Naive thymus-derived CD4-positive, alpha-beta T cell (primary cell): ENCODE measurements at regions not wholly inside any gene's neighbourhood (a gene's known extent, or its start where the extent isn't known, plus 50 kb on each side); places are given as distances from the start of the nearest gene placed in this dataset.

Experiments
- ATAC-seq: fragments of 150-1000 bp; cut with Tn5 transposase; 2 replicates; pipeline ENCODE4 v1.10.0; 2021; ENCODE audit warnings: mild to moderate bottlenecking, moderate library complexity
- CTCF ChIA-PET: fragments of 350-600 bp; sonication (Branson Sonifier 250); formaldehyde crosslinking; loops from one replicate; lab custom pipeline; 2021; ENCODE audit warnings: antibody characterized with exemption; lab: Charles Lee
- POLR2A ChIA-PET: fragments of 350-600 bp; sonication (Branson Sonifier 250); formaldehyde crosslinking; loops from one replicate; lab custom pipeline; 2021; ENCODE audit warnings: antibody characterized with exemption, inconsistent platforms; lab: Charles Lee
- DNase-seq, 9 donors: peaks; one replicate each; pipeline versions ENCODE4 v3.0.0 to v3.0.0-alpha.2; 2020 to 2022; ENCODE audit warnings: mixed read lengths in 1 of 9
- H3K27ac ChIP-seq: one replicate; pipeline ENCODE4 v1.7.0; 2013; ENCODE audit warnings: mild to moderate bottlenecking, low read depth, low read length, moderate library complexity
- H3K27me3 ChIP-seq, 2 donors: one replicate each; pipeline ENCODE4 v1.7.0; 2013; ENCODE audit warnings: low read length in 2 of 2, mild to moderate bottlenecking in 2 of 2, moderate library complexity in 2 of 2; ENCODE audit not compliant: control insufficient read depth in 2 of 2, insufficient read depth in 2 of 2
- H3K36me3 ChIP-seq, 3 experiments: 1 replicate in 2 of 3; 2 replicates in 1 of 3; pipeline ENCODE4 v1.7.0; 2013; ENCODE audit warnings: low read length in 3 of 3, mild to moderate bottlenecking in 3 of 3, moderate library complexity in 1 of 3; ENCODE audit not compliant: insufficient read depth in 3 of 3, control insufficient read depth in 2 of 3
- H3K4me1 ChIP-seq, 2 donors: one replicate each; pipeline ENCODE4 v1.7.0; 2013; ENCODE audit warnings: low read length in 2 of 2, mild to moderate bottlenecking in 2 of 2, moderate library complexity in 1 of 2; ENCODE audit not compliant: control insufficient read depth in 2 of 2, insufficient read depth in 2 of 2
- H3K4me3 ChIP-seq: 2 replicates; pipeline ENCODE4 v1.7.0; 2013; ENCODE audit warnings: mild to moderate bottlenecking, low read length
- H3K9me3 ChIP-seq, 3 experiments: 1 replicate in 2 of 3; 2 replicates in 1 of 3; pipeline ENCODE4 v1.7.0; 2013; ENCODE audit warnings: low read length in 3 of 3; ENCODE audit not compliant: control insufficient read depth in 2 of 3
- H3K27ac Mint-ChIP-seq, 9 donors: one replicate each; pipeline ENCODE4 v1.8.0; 2020 to 2022; ENCODE audit warnings: mixed read lengths in 9 of 9, mild to moderate bottlenecking in 8 of 9, moderate library complexity in 5 of 9, inconsistent platforms in 2 of 9
- H3K27me3 Mint-ChIP-seq, 5 donors: one replicate each; pipeline ENCODE4 v1.8.0; 2021 to 2022; ENCODE audit warnings: mixed read lengths in 5 of 5, mild to moderate bottlenecking in 1 of 5
- H3K36me3 Mint-ChIP-seq, 5 donors: one replicate each; pipeline ENCODE4 v1.8.0; 2020 to 2022; ENCODE audit warnings: mixed read lengths in 5 of 5, mild to moderate bottlenecking in 3 of 5, inconsistent platforms in 1 of 5
- H3K4me1 Mint-ChIP-seq, 7 donors: one replicate each; pipeline ENCODE4 v1.8.0; 2020 to 2022; ENCODE audit warnings: mixed read lengths in 7 of 7, mild to moderate bottlenecking in 3 of 7, inconsistent platforms in 1 of 7
- H3K4me3 Mint-ChIP-seq, 10 donors: one replicate each; pipeline ENCODE4 v1.8.0; 2020 to 2022; ENCODE audit warnings: mild to moderate bottlenecking in 10 of 10, mixed read lengths in 10 of 10, moderate library complexity in 6 of 10, inconsistent platforms in 2 of 10
- H3K9me3 Mint-ChIP-seq, 11 donors: one replicate each; pipeline ENCODE4 v1.8.0; 2020 to 2022; ENCODE audit warnings: mixed read lengths in 11 of 11, mild to moderate bottlenecking in 4 of 11, inconsistent platforms in 1 of 11, moderate library complexity in 1 of 11
- intact Hi-C, 2 donors: fragments of 100-400 bp; cut with micrococcal nuclease; formaldehyde crosslinking; loops; one replicate each; pipeline ENCODE4 v1.15.1; 2023

DNA sequence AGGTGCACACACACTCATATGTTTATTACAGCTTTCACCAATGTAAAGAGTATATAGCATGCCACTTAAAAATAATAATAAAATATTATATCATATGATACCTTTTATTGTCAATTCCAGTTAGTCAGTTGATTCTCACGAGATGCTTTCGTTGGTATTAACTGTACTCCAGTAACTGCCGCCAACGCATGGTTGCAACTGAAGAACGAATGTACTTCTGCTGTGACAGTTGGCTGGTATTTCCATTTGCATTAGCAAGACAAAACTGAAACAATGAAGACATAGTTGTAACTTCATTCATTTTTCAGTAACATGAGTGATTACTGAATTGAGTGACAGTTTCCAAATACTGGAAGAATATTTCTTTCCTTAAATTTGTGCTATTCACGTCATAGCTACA lies 70.5 kb upstream of the PRKCQ start:
- POLR2A ChIA-PET = interaction anchor here (1.3 kb wide), 1 partner anchor 70 kb away, joined by 3 read pairs; no protein-coding TSS in a partner anchor
- no peak overlapping the region for H3K27ac Mint-ChIP-seq
- intact Hi-C loops = no loop called here
- H3K4me1 Mint-ChIP-seq = peaks cover 0 to 41% (median 6%) of the 10 kb centered on the region in 7 donors
- Histone ChIP-seq H3K4me3 (no peak overlapping the region), H3K9me3 (no peaks in the 10 kb centered on the region), H3K27me3 (no peaks in the 10 kb centered on the region), H3K36me3 (no peaks in the 10 kb centered on the region), H3K27ac (no peak overlapping the region), H3K4me1 (no peaks in the 10 kb centered on the region)
- no peak for ATAC-seq
- peaks cover 0 to 1% (median 0%) of the 10 kb centered on the region in 11 donors for H3K9me3 Mint-ChIP-seq
- peaks cover 0 to 5% (median 0%) of the 10 kb centered on the region in 5 donors for H3K36me3 Mint-ChIP-seq
- H3K4me3 Mint-ChIP-seq = no peak overlapping the region
- H3K27me3 Mint-ChIP-seq = peaks cover 0 to 3% (median 0%) of the 10 kb centered on the region in 5 donors
- DNase-seq = no peak
- CTCF ChIA-PET = interaction anchor here (1.0 to 3.4 kb wide), 3 partner anchors 49 to 205 kb away, joined by 3 to 15 read pairs (median 3); no protein-coding TSS in a partner anchor

DNA sequence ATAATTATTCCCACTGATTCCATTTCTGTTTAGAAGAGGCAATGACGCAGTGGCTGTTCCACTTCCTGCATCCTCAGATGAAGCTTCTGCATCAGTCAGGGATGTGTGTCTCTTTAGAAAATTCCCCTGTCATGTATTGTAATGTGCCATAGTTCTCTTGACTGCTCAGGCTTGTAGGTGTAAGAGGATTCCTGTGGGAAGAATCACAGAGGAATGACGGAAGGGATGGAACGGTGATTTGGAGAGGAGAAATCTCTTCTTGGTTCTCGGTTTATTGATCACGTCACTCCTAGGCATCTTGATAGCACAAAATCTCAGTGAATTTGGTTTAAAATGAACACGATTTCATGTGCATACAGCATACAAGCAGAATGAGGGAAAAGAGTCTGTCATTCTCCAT lies 69.8 kb upstream of the PRKCQ start:
- Histone ChIP-seq H3K9me3 (no peaks in the 10 kb centered on the region), H3K27ac (no peak overlapping the region), H3K4me1 (no peaks in the 10 kb centered on the region), H3K4me3 (no peak overlapping the region), H3K27me3 (no peaks in the 10 kb centered on the region), H3K36me3 (no peaks in the 10 kb centered on the region)
- Mint-ChIP-seq H3K4me1 (peaks cover 0 to 45% (median 10%) of the 10 kb centered on the region in 7 donors), H3K27ac (no peak overlapping the region), H3K27me3 (peaks cover 0 to 3% (median 0%) of the 10 kb centered on the region in 5 donors), H3K9me3 (peaks cover 0 to 1% (median 0%) of the 10 kb centered on the region in 11 donors), H3K36me3 (peaks cover 0 to 4% (median 0%) of the 10 kb centered on the region in 5 donors), H3K4me3 (no peak overlapping the region)
- DNase-seq (no peak), ATAC-seq (no peak)
- POLR2A ChIA-PET = no interaction called here
- CTCF ChIA-PET = interaction anchor here (1.6 to 3.4 kb wide), 2 partner anchors 49 to 204 kb away, joined by 3 to 15 read pairs; no protein-coding TSS in a partner anchor
- intact Hi-C loops = loop anchor here in 1 of 2 donors (2.0 kb wide), 2 partner anchors 15 to 39 kb away; no protein-coding TSS in a partner anchor

DNA sequence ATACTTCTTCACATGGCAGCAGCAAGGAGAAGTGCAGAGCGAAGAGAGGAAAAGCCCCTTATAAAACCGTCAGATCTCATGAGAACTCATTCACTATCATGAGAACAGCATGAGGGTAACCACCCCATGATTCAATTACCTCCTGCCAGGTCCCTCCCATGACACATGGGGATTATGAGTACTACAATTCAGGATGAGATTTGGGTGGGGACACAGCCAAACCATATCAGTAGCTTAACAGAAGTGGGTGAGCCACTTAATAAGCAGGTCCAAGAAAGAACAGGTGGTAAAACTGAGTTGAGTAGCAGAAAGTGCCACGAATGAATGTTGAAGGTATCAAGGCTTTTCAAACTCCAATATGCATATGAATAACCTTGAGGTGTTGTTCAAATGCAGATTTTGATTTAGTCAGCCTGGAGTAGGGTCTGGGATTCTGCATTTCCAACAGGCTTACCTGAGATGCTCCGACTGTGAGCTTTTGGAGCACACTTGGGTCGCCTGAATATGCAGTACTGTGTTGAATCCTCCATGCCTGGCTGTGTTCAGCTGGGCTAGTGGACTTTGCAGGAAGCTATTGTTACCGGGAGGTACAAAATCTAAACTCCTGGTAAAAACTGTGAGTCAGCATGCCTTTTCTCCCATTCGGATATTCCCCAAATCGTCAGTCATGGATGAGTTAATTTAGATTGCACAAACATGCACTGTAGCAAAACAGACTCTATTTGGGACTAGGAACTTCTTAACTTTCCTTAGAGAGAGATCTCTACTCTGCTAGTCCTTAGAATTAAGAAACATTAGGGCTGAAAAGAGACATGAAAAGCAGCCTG lies 69.0 kb upstream of the PRKCQ start:
- Mint-ChIP-seq H3K27me3 (peaks cover 0 to 2% (median 0%) of the 10 kb centered on the region in 5 donors), H3K9me3 (peaks cover 0 to 1% (median 0%) of the 10 kb centered on the region in 11 donors), H3K36me3 (peaks cover 0 to 2% (median 0%) of the 10 kb centered on the region in 5 donors), H3K4me3 (no peak overlapping the region), H3K27ac (no peak overlapping the region), H3K4me1 (peaks cover 0 to 48% (median 18%) of the 10 kb centered on the region in 7 donors)
- no peak overlapping the region for H3K4me3 ChIP-seq
- H3K27me3 ChIP-seq = no peaks in the 10 kb centered on the region
- no peak for ATAC-seq
- no peaks in the 10 kb centered on the region for H3K36me3 ChIP-seq
- CTCF ChIA-PET = interaction anchor here (0.6 to 3.4 kb wide), 5 partner anchors 50 to 239 kb away, joined by 3 to 15 read pairs (median 3); no protein-coding TSS in a partner anchor
- no peak overlapping the region for H3K27ac ChIP-seq
- POLR2A ChIA-PET = interaction anchor here (1.0 to 2.0 kb wide), 2 partner anchors 71 to 175 kb away, joined by 3 to 12 read pairs; no protein-coding TSS in a partner anchor
- no peaks in the 10 kb centered on the region for H3K9me3 ChIP-seq
- no peak for DNase-seq
- intact Hi-C loops = loop anchor here (1.0 to 2.0 kb wide), 9 partner anchors 16 to 232 kb away; partner anchors contain the start of gene PRKCQ (in 2 of the 2)
- peaks cover 0 to 2% of the 10 kb centered on the region in 2 donors for H3K4me1 ChIP-seq

DNA sequence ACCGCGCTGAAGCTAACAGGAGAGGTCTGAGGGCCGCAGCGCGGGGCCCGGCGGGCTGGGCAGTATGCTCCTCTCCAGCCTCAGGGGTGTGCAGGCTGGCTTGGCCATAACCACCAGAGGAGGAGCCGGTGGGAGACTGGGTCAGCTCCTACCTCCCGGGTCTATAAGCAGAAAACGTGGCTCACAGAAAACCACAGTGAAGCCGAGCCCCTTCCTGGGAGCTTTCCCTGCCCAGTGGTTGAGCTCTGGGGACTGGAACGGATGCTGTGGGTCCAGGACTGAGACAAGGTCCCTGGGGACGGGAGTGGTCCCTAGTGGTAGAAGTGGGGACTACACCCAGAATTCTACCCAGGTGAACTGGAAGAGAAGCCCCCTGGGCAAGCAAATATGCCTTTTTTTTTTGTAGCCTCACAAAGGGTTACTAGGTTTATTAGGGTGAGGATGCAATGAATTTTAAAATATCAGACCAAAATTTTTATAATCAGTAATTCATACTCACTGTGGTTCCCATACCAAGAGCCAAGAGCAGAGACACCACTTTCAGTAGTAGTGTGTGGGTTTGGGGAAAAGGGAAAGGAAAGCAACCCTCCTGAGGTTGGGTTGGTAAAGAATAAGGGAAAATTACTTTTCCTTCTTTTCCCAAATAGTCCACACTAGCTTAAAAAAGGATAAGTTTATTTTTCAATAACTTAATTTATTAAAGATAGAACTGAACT lies 67.9 kb upstream of the PRKCQ start:
- peak overlapping the region in 1 of 10 donors; percentile 32 for H3K4me3 Mint-ChIP-seq

DNA sequence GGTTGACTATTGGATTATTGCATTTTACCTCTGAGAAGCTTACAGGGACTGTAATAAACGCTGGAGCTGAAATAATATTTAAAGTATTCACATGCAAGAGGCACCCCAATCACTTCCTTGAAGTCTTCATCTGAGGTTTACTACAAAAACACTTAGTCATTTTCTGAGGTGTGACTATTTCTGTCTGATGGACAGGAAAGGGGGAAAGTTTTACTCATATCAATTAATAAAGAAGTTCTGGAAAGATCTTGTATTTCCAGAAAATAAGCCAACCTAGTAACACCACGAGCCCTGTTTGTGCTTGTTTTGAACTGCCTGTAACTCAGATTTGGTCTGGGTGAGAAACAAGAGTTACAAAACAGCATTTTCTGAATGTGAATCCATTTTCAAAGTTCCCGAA lies 63.9 kb upstream of the PRKCQ start:
- H3K36me3 Mint-ChIP-seq = peaks cover 0 to 11% (median 0%) of the 10 kb centered on the region in 5 donors
- H3K4me1 Mint-ChIP-seq = peaks cover 0 to 53% (median 38%) of the 10 kb centered on the region in 7 donors
- Histone ChIP-seq H3K27ac (no peak overlapping the region), H3K9me3 (no peaks in the 10 kb centered on the region), H3K4me3 (no peak overlapping the region), H3K36me3 (no peaks in the 10 kb centered on the region), H3K4me1 (peaks cover 5 to 12% of the 10 kb centered on the region in 2 donors), H3K27me3 (no peaks in the 10 kb centered on the region)
- peaks cover 0 to 2% (median 0%) of the 10 kb centered on the region in 11 donors for H3K9me3 Mint-ChIP-seq
- no peaks in the 10 kb centered on the region for H3K27me3 Mint-ChIP-seq
- ATAC-seq (no peak), DNase-seq (no peak)
- intact Hi-C loops = no loop called here
- ChIA-PET CTCF (interaction anchor here (0.8 to 1.6 kb wide), 2 partner anchors 41 to 43 kb away, joined by 3 to 6 read pairs; no protein-coding TSS in a partner anchor), POLR2A (interaction anchor here (0.6 to 1.9 kb wide), 4 partner anchors 36 to 114 kb away, joined by 3 to 10 read pairs (median 4); no protein-coding TSS in a partner anchor)
- peak overlapping the region in 1 of 10 donors; percentile 16 for H3K4me3 Mint-ChIP-seq
- peak overlapping the region in 3 of 9 donors; percentile 55 to 82 (median 71) for H3K27ac Mint-ChIP-seq

More for the DNA sequence above, 67.9 kb upstream of the PRKCQ start:
- ChIA-PET CTCF (interaction anchor here (0.5 to 3.4 kb wide), 19 partner anchors 8 to 732 kb away, joined by 3 to 15 read pairs (median 5); no protein-coding TSS in a partner anchor), POLR2A (interaction anchor here (0.7 to 2.0 kb wide), 4 partner anchors 49 to 549 kb away, joined by 3 to 12 read pairs (median 8); no protein-coding TSS in a partner anchor)
- Histone ChIP-seq H3K4me1 (peaks cover 5 to 10% of the 10 kb centered on the region in 2 donors), H3K36me3 (no peaks in the 10 kb centered on the region), H3K27ac (no peak overlapping the region), H3K9me3 (no peaks in the 10 kb centered on the region), H3K27me3 (no peaks in the 10 kb centered on the region), H3K4me3 (no peak overlapping the region)
- ATAC-seq = peak; percentile 94
- intact Hi-C loops = loop anchor here (1.0 to 2.0 kb wide), 9 partner anchors 17 to 231 kb away; partner anchors contain the start of gene PRKCQ (in 2 of the 2)
- peak; percentile 37 to 75 (median 64) for DNase-seq
- Mint-ChIP-seq H3K27ac (peak overlapping the region in 3 of 9 donors; percentile 19 to 67 (median 38)), H3K27me3 (no peaks in the 10 kb centered on the region), H3K9me3 (no peaks in the 10 kb centered on the region), H3K36me3 (peaks cover 0 to under 1% (median 0%) of the 10 kb centered on the region in 5 donors), H3K4me1 (peaks cover 0 to 46% (median 27%) of the 10 kb centered on the region in 7 donors)
